ENCODE measurements at regions not wholly inside any gene's neighbourhood (a gene's known extent, or its start where the extent isn't known, plus 50 kb on each side); places are given as distances from the start of the nearest gene placed in this dataset.

DNA sequence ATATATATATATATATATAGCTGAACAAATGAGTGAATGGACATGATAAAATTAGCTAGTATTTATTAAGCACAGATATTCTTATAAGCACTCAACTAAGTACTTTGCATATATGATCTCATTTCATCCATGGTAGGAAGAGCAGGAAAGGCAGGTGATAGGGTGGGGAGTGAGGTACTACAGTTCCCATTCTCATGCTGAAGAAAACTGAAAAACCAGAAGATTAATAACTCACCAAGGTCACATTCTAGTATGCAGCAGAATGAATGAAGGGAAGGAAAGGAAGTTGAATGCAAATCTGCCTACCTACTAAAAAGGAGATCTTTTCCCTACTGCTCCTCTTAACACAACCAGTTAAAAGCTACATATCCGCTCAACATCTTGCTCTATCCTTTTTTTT is 298.1 kb upstream of the TMPO start:
- DNase-seq (ENCODE audit: low spot score) = no peak

- DNase-seq (ENCODE audit: low spot score) = no peak
Measured at GRCh38 chr12:98220636-98221035, 294.8 kb upstream of the TMPO start.

- DNase-seq (ENCODE audit: low spot score) = no peak
Measured at GRCh38 chr12:98221243-98221808, 294.1 kb upstream of the TMPO start.

DNA sequence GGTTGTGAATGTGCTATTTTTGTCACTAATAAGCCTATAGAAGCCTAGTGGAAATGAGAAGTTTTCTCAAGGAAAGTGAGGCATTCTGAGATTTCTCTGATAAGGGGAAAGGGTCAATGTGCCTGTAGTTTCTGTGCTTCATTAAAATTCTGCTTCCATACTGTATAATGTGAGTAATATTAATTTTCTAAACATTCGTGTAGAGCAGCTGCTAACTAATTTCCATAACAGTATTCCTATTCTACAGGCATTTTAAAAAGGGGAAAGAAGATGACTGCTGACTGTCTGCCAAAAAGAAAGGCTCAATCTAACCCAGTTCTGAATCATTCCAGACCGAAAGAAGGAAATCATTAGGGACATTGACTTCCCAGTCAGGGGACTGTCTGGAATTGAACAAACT is 293.3 kb upstream of the TMPO start:
- no peak for DNase-seq (ENCODE audit: low spot score)

- DNase-seq (ENCODE audit: low spot score) = no peak
Measured at GRCh38 chr12:98224584-98225221, 290.7 kb upstream of the TMPO start.

GRCh38 chr12:98227162-98227561 is 288.2 kb upstream of the TMPO start:
- no peak for DNase-seq (ENCODE audit: low spot score)

DNA sequence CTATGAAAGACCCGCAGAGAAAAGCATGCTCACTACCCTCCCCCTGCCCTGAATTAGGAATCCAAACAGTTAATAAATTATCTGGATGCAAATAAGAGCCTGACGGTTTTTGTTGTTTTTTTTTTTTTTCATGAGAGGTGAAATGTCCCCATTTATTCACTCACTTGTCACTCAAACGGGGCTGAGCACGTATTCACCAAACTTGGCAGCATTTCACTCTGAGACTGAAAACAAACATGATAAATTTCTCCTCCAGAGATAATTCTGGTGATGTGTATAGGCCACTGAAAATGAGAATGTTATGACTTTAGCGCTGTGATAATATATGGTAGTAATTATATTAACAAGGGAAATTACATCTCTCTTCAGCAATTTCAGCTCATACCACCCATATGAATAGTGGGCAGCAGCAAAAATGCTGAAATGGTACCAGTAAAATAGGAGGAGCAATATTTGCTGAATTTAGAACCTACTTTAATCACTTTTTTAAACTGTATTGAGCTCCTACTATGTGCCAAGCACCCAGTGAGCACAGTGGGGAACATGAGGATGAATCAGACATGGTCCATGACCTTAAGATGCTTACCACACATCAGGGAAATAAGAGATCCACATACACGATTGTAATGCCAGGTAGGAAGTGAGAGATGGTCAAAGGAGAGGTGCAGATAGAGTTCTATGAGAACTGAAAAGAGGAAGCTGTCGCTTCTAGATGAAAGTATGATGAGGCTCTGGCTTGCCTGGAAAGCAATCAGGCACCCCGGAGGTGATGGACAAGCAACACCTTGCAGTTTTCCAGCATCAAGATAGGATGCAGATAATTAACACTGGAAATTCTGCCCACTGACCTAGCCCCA is 286.5 kb upstream of the TMPO start:
- no peak for DNase-seq (ENCODE audit: low spot score)

DNA sequence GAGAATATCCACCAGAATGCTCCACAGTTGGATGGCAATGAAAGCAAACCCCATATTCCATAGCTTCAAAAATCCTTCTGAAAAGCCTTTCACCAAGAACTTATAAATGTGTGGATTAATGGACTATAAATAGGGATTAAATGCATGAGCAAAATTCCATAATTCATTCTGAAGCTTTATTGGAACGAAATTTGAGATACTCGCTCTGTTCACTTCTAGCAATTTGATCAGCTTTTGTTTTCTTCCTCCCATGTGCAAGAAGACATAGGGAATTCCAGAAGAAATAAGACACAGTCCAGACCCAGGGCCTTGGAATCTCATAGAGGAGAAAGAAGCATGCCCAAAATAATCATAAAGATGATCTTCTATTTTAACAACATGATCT is 285.9 kb upstream of the TMPO start:
- DNase-seq (ENCODE audit: low spot score) = no peak

- DNase-seq (ENCODE audit: low spot score) = no peak
Measured at GRCh38 chr12:98232753-98233390, 282.5 kb upstream of the TMPO start.

GRCh38 chr12:98235301-98235700 is 280.1 kb upstream of the TMPO start:
- no peak for DNase-seq (ENCODE audit: low spot score)

DNA sequence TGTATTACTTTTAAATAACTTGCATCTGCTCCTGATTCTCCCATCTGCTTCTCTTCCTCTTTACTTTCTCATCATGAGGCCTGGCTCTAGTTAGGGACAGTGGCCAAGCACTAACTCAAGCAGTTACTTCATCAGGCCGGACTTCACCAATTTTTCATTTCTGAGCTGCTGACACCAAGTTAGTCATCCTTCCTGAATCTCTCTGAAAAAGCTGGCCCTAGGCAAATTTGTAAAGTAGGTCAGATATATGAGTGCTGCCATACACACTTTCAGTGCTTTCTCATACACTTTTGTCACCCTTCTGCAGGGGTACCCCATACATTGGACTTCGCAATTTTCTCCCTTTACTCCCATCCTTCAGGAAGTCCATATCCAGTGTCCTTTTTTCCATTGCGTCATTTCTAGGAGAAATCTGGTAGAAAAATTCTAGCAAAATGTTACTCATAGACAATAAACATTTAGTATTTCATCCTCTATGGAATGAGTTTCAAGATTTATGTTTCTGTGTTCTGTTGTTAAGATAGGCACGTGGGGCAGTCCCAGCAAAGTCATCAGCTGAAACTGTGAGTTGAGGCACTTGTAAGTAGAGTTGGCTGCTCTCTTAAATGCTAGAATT is 276.8 kb upstream of the TMPO start:
- DNase-seq (ENCODE audit: low spot score) = no peak

DNA sequence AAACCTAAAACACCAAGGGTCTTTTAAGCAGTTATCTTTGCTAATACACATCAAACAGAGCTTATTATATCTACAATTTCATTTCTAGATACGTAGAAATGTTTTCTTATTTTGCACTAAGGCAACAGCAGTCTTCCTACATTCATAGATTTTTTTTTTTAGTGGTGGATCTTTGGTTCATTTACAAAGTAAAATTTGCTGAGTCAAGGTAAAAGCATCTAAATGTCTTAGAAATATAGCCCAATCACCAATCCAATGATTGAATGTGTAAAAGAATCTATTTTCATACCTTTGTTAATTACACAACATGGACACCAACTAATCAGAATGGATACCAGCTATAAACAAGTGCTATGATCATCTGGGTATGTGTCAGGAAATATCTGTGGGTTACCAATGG is 272.2 kb upstream of the TMPO start:
- DNase-seq (ENCODE audit: low spot score) = no peak

- no peak for DNase-seq (ENCODE audit: low spot score)
Measured at GRCh38 chr12:98244136-98244535, 271.3 kb upstream of the TMPO start.

- DNase-seq (ENCODE audit: low spot score) = no peak
Measured at GRCh38 chr12:98253207-98254037, 262.0 kb upstream of the TMPO start.

DNA sequence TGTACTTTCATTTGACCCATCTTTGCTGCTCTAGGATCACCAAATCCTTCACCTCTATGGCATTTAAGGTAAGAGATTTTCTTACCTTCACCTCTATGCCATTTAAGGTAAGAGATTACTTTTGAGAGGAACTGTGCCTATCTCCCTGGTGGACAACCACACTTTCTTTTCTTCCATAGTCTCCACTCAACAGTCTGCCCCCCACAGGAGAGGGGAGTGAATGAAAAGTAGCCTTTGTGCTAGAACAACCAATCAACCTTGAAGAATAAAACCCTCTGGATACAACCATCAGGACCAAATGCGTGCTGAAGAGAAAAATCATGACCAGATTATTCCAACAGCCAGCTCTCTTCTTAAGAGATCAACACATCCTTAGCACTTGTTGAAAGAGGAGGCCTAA is 258.6 kb upstream of the TMPO start:
- DNase-seq (ENCODE audit: low spot score) = no peak

- DNase-seq (ENCODE audit: low spot score) = no peak
Measured at GRCh38 chr12:98259693-98260092, 255.7 kb upstream of the TMPO start.

GRCh38 chr12:98260276-98260675 is 255.1 kb upstream of the TMPO start:
- DNase-seq (ENCODE audit: low spot score) = no peak

GRCh38 chr12:98262902-98263301 is 252.5 kb upstream of the TMPO start:
- no peak for DNase-seq (ENCODE audit: low spot score)

- DNase-seq (ENCODE audit: low spot score) = no peak
Measured at GRCh38 chr12:98274430-98275130, 240.8 kb upstream of the TMPO start.

GRCh38 chr12:98275131-98275475 is 240.3 kb upstream of the TMPO start:
- DNase-seq (ENCODE audit: low spot score) = no peak

DNA sequence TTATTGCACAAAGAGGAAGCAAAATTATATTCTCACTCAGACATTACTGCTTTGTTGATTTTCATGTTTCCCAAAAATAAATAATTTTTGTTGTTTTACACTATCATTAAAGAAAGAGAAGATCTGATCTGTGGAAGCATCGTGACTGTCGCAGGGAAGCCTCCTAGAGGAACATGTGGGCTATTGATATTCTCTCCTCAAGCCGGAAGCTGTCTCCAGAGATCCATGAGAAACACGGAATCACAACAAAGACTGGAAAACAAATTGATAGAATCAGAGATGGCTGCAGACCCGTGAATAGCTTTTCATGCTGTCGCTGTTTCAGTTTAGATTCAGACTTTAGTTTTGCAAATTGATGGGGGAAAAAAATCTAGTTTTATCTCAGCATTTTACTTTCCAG is 235.2 kb upstream of the TMPO start:
- no peak for DNase-seq (ENCODE audit: low spot score)
